ENCODE measurements at regions not wholly inside any gene's neighbourhood (a gene's known extent, or its start where the extent isn't known, plus 50 kb on each side); places are given as distances from the start of the nearest gene placed in this dataset.

DNA sequence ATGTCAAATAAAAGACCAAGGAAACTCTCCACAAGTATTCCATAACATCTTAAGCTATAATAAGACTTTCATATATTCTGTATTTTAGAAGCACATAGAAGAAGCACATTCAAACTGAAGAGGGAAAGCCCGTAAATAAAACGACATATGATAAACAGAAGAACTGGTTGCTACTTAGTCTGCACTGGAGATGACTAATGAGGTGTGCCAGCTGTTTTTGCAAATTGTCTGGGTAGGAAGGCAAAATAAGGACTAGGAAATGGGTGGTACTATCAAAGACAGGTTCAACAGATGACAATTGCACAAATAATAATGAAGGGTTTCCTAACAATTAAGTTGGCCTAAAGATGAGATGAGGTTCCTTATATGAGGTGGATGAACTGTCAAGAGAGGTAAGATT lies 593.2 kb upstream of the CCDC179 start:
- no peak overlapping the region for H3K4me3 ChIP-seq (ENCODE audit: low read depth, low read length)
- TF ChIP-seq, protein P1, sequence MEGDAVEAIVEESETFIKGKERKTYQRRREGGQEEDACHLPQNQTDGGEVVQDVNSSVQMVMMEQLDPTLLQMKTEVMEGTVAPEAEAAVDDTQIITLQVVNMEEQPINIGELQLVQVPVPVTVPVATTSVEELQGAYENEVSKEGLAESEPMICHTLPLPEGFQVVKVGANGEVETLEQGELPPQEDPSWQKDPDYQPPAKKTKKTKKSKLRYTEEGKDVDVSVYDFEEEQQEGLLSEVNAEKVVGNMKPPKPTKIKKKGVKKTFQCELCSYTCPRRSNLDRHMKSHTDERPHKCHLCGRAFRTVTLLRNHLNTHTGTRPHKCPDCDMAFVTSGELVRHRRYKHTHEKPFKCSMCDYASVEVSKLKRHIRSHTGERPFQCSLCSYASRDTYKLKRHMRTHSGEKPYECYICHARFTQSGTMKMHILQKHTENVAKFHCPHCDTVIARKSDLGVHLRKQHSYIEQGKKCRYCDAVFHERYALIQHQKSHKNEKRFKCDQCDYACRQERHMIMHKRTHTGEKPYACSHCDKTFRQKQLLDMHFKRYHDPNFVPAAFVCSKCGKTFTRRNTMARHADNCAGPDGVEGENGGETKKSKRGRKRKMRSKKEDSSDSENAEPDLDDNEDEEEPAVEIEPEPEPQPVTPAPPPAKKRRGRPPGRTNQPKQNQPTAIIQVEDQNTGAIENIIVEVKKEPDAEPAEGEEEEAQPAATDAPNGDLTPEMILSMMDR (IDR thresholded peaks at IDR 0.05; ENCODE audit: insufficient read depth, low read depth, low read length), result no peak
- ChIA-PET POLR2A (no interaction called here), CTCF (interaction anchor here (0.9 kb wide), 1 partner anchor 11 kb away, joined by 3 read pairs; no protein-coding TSS in a partner anchor)
- H3K27me3 ChIP-seq (ENCODE audit: control insufficient read depth, insufficient read depth, low read length), result no peaks in the 10 kb centered on the region
- DNase-seq (ENCODE audit: low read depth), result no peak
- H3K36me3 ChIP-seq (ENCODE audit: control insufficient read depth, insufficient read depth, low read length), result no peaks in the 10 kb centered on the region

DNA sequence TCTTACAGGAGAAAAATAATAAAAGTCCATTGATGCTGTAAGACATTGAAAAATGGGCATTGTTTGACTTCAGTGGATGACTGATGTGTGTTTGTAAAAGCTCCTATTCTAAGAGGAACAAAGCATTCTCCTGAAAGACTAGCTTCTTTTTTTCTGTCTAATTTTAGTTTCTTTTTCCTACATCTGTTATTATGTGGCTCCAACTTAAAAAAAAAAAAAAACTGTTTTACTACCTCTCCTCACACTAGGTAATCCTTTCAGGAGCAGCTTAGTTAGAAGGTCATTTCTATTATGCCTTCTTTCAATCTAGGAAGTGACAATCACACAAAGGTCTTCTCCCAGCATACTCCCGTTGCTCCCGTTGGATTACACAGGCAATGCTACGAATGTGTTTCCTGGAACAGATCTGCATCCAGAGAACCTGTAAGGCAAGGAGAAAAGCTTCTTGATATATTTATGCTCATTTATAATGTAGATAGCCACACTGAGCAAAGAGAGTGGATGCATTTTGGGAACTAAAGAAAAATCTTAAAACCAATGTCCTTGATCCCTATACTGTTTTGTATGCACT lies 595.1 kb upstream of the CCDC179 start:
- DNase-seq (ENCODE audit: low read depth), result no peak
- no peaks in the 10 kb centered on the region for H3K27me3 ChIP-seq (ENCODE audit: control insufficient read depth, insufficient read depth, low read length)
- H3K4me3 ChIP-seq (ENCODE audit: low read depth, low read length), result no peak overlapping the region
- ChIA-PET POLR2A (no interaction called here), CTCF (interaction anchor here (0.7 kb wide), 1 partner anchor 770 kb away, joined by 5 read pairs; no protein-coding TSS in a partner anchor)
- TF ChIP-seq, protein P1 (IDR thresholded peaks at IDR 0.05; ENCODE audit: insufficient read depth, low read depth, low read length), result no peak
- no peaks in the 10 kb centered on the region for H3K36me3 ChIP-seq (ENCODE audit: control insufficient read depth, insufficient read depth, low read length)

DNA sequence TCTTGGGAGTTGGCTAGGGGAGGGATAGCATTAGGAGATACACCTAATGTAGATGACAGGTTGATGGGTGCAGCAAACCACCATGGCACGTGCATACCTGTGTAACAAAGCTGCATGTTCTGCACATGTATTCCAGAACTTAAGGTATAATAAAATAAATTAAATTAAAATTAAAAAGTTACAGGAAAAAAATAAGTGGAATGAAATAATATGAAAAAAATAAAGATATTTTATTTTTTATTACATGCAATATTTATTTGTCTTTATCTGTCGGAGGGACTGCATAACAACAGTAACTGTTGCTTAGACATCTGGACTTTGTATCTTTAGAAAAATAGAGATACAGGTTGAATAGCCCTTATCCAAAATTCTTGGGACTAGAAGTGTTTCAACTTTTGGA lies 597.4 kb upstream of the CCDC179 start:
- POLR2A ChIA-PET, result no interaction called here
- H3K4me3 ChIP-seq (ENCODE audit: low read depth, low read length), result no peak overlapping the region
- CTCF ChIA-PET, result no interaction called here
- DNase-seq (ENCODE audit: low read depth), result no peak
- TF ChIP-seq, protein P1 (IDR thresholded peaks at IDR 0.05; ENCODE audit: insufficient read depth, low read depth, low read length), result no peak
- H3K27me3 ChIP-seq (ENCODE audit: control insufficient read depth, insufficient read depth, low read length), result no peaks in the 10 kb centered on the region
- no peaks in the 10 kb centered on the region for H3K36me3 ChIP-seq (ENCODE audit: control insufficient read depth, insufficient read depth, low read length)

DNA sequence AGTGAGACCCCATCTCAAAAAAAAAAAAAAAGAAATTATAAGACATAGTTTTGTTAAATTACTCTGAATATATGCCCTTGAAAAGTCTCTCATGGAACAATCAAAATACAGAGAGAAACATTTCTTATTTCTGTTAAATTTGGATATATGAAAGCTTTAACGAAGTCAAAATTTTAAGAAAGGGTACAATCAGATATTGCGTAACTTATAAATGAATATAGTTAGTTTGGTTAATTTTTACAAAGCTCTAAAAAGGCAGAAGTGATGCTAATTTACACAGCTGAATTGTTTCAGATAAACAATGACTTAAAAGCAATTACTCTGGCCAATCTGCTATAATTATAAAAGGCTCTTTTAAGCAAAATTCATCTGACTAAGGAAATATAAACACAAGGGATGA lies 611.6 kb upstream of the CCDC179 start:
- Histone ChIP-seq H3K36me3 (ENCODE audit: control insufficient read depth, insufficient read depth, low read length) (no peaks in the 10 kb centered on the region), H3K4me3 (ENCODE audit: low read depth, low read length) (no peak overlapping the region), H3K27me3 (ENCODE audit: control insufficient read depth, insufficient read depth, low read length) (no peaks in the 10 kb centered on the region)
- DNase-seq (ENCODE audit: low read depth), result no peak
- POLR2A ChIA-PET, result no interaction called here
- CTCF ChIA-PET, result no interaction called here
- TF ChIP-seq, protein P1 (IDR thresholded peaks at IDR 0.05; ENCODE audit: insufficient read depth, low read depth, low read length), result no peak

DNA sequence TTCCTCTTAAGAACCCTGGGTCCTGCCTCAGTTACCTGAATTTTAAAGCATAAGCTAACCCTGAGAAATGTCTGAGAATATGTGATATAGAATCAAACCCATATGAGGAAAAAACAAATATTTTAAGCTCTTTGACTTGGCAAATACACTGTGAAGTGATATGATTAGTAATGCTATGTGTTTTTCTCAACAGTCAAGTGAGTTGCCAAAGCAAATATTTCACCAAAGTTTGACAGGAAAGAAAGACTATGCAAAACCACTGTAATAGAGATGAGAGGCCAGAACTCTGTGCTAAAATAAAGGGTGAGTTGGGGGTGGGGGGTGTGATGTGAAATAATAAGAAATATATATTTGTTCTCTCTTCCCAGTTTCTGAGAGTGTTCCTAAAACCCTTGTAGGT lies 613.5 kb upstream of the CCDC179 start:
- no peak overlapping the region for H3K4me3 ChIP-seq (ENCODE audit: low read depth, low read length)
- TF ChIP-seq, protein P1 (IDR thresholded peaks at IDR 0.05; ENCODE audit: insufficient read depth, low read depth, low read length), result no peak
- H3K27me3 ChIP-seq (ENCODE audit: control insufficient read depth, insufficient read depth, low read length), result no peaks in the 10 kb centered on the region
- ChIA-PET CTCF (interaction anchor here (1.3 kb wide), 1 partner anchor 361 kb away, joined by 3 read pairs; no protein-coding TSS in a partner anchor), POLR2A (no interaction called here)
- H3K36me3 ChIP-seq (ENCODE audit: control insufficient read depth, insufficient read depth, low read length), result no peaks in the 10 kb centered on the region
- DNase-seq (ENCODE audit: low read depth), result no peak
